ENCODE measurements at regions not wholly inside any gene's neighbourhood (a gene's known extent, or its start where the extent isn't known, plus 50 kb on each side); places are given as distances from the start of the nearest gene placed in this dataset.

- no peak for DNase-seq (ENCODE audit: low read depth in 3 of 3, low spot score in 1 of 3)
These were observed 52.3 kb upstream of the SEC11C start for GRCh38 chr18:59087391-59087790.
